ENCODE measurements at regions not wholly inside any gene's neighbourhood (a gene's known extent, or its start where the extent isn't known, plus 50 kb on each side); places are given as distances from the start of the nearest gene placed in this dataset.

DNA sequence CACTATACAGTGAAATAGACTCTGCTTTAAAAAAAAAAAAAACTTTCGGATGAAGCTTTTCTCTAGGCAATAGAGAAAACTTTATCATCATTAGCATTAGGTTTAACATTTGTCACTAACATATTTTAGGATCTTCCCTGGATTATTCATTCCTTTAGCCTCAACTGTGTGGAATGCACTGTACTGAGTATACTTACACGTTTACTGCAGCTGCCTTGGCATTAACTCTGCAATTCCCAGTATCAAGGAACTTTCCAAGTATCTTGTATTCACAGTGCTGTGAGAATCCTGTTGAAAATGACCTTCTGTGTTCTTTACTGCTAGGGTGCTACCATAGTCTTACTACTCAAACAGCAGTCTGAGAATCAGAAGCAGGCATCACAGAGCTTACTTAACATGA, 328.2 kb upstream of the COL3A1 start:
- no peak for TF ChIP-seq GATA3 (IDR thresholded peaks at IDR 0.05; ENCODE audit: low read depth, low read length)
- no peak for TF ChIP-seq GATA2 (IDR thresholded peaks at IDR 0.05; ENCODE audit: low read depth, low read length)

DNA sequence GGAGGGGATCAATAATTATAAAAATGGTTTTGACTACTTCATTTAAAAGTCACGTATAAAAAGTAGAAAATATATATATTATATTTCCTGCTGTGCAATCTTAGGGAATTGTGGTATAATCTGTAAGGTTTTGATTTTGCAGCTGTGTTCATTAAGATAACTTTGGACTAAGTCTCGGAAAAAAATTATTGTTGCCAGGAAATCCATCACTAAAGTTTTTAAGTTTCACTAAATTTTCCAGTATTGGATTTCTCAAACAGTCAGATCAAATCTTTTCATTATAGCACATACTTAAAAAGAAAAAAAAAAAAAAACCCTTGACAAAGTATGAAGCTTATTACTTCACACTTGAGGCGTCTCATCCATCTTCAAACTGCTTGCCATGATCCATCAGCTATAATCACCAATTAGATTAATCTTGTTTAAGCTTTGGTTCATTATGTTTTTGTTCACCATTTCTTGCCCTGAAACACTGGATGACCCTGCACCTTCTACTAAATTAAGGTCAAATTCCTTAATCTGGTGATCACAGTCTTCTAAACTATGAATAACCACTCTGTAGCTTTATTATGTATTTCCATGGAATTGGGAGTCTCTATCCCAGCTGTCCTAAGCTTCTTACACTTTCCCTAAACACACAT, 326.6 kb upstream of the COL3A1 start:
- TF ChIP-seq GATA3 (IDR thresholded peaks at IDR 0.05; ENCODE audit: low read depth, low read length) (no peak), GATA2 (IDR thresholded peaks at IDR 0.05; ENCODE audit: low read depth, low read length) (no peak)

DNA sequence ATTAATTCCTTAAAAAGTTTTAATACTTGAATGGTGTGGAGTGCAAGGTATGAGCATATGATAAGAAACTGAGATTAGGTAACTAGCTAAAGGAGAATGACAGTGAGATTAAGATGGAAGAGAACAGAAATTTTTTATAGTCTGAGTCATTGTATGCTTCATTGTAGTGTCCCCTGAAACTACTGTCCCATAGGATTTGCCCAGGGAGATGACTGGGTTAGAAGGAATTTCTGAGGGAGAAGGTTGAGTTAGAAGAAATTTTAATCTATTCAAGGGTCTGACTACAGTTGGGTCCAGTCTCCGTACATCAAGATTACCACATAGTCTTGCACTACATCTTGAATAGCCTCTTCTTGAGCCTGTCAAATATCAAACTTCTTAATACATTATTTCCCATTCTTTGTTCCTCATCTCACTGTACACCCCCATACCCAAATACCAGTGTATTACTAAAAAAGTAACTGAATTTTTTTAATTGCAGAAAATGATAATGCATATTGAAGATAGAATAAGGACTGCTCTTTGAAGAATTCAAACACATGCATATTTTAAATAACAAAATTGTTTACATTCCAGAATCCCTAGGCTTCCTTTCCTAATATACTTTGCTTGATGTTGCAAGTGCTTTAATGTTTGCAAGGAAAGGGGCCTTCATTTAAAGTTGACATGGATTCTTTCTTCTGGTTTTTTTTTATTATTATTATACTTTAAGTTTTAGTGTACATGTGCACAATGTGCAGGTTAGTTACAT, 314.3 kb upstream of the COL3A1 start:
- TF ChIP-seq GATA2 (IDR thresholded peaks at IDR 0.05; ENCODE audit: low read depth, low read length) (no peak), GATA3 (IDR thresholded peaks at IDR 0.05; ENCODE audit: low read depth, low read length) (no peak)

DNA sequence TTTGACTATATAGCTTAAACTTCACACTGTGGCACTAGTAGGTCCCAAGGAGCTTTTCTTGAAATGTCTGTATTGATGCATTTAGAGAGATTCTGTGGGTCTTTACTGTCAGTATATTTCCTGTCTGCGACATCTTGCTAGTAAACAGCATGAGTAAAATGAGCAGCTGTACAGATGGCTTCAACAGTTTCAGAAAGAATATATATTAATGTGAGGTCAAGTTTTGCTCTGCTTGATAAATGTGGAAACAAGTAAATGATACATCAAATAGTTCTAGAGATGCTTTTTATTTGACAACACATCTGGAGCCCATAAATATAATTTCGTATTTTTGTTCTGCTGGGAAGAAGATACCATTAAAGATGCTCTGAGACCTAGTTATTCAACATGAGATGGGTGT, 310.9 kb upstream of the COL3A1 start:
- TF ChIP-seq GATA2 (IDR thresholded peaks at IDR 0.05; ENCODE audit: low read depth, low read length): no peak
- no peak for TF ChIP-seq GATA3 (IDR thresholded peaks at IDR 0.05; ENCODE audit: low read depth, low read length)

DNA sequence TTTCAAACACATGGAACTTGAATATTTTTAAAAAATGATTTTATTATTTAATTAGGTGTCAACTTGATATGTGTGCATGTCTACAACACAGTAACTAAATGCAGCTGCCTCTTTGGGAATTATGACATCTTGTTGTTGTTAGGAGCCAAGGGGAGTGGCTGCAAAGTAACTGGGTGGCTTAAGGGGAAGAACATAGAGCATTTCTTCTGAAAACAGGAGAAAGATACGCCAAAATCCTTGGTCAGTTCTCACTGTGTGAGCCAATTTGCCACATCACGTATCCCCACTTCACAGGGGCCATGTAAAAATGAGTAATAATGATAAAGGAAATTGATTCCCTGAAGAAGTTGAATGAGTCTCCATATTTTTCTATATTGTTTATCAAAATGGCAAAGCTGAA, 309.8 kb upstream of the COL3A1 start:
- TF ChIP-seq GATA3 (IDR thresholded peaks at IDR 0.05; ENCODE audit: low read depth, low read length) (no peak), GATA2 (IDR thresholded peaks at IDR 0.05; ENCODE audit: low read depth, low read length) (no peak)

DNA sequence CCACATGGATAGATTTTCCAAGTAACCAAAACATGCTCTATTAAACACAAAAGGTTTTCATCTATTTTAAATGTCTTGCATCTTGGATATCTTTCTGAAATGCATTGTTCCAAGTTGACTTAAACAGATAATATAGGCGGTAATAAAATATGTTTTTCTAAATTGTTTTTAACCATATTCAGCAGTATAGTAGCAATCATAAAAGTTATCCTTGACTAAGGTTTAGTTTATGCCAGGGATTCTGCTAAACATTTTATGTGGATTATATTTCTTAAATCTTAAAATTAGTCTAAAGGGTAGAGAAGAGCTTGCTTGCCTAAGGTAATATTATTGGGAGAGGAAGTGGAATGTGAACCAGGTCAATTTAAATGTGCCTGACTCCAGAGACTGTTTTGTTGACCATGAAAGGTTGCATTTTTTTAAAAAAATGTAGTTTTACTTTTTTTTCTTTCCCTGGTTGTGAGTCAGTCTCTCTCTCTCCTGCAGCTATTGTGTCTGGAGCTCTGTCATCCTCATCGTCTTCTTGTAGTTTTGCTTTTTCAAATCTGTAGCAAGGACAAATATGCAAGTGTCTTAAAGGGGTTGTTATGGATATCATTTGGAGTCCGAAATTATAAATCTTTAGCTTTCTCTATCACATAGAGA, 309.1 kb upstream of the COL3A1 start:
- TF ChIP-seq GATA3 (IDR thresholded peaks at IDR 0.05; ENCODE audit: low read depth, low read length) (no peak), GATA2 (IDR thresholded peaks at IDR 0.05; ENCODE audit: low read depth, low read length) (no peak)

DNA sequence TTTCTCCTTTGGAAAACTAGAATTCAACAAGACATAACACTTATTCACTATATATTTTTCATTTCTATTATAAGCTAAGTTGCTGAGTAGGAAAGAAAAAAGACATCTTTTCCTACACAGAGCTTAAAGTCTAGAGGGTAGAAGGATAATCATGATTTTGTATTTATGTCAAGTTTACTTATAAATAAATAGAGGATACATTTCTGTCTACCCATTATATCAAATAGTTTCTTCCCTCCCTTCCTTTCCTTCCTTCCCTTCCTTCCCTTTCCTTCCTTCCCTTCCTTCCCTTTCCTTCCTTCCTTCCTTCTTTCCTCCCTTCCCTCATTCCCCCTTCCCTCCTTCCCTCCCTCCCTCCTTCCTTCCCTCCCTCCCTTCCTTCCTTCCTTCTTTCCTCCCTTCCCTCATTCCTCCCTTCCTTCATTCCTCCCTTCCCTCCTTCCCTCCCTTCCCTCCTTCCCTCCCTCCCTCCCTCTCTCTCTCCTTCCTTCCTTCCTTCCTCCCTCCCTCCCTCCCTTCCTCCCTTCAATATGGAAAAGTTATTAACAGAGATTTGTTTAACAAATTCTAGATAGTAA, 308.4 kb upstream of the COL3A1 start:
- TF ChIP-seq GATA3 (IDR thresholded peaks at IDR 0.05; ENCODE audit: low read depth, low read length) (no peak), GATA2 (IDR thresholded peaks at IDR 0.05; ENCODE audit: low read depth, low read length) (no peak)

DNA sequence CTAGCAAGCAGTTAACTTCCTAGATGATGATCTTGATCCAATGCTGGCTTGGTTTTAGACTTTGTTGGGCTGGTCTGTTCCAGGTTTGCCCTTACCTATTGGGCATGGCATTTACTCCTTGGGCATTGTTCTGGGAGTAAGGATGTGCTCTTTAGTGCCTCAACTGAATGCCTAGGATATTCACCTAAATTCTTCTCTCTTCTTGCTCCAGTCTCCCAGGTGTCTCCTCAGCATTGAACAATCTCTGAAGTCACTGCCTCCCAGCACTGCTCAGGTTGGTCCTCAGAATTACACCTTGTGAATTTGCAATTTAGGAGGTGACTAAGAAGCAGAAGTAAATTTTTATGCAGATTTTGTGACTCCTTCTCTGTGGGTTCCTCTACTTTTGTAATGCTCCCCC, 307.7 kb upstream of the COL3A1 start:
- TF ChIP-seq GATA3 (IDR thresholded peaks at IDR 0.05; ENCODE audit: low read depth, low read length): no peak
- TF ChIP-seq GATA2 (IDR thresholded peaks at IDR 0.05; ENCODE audit: low read depth, low read length): no peak

DNA sequence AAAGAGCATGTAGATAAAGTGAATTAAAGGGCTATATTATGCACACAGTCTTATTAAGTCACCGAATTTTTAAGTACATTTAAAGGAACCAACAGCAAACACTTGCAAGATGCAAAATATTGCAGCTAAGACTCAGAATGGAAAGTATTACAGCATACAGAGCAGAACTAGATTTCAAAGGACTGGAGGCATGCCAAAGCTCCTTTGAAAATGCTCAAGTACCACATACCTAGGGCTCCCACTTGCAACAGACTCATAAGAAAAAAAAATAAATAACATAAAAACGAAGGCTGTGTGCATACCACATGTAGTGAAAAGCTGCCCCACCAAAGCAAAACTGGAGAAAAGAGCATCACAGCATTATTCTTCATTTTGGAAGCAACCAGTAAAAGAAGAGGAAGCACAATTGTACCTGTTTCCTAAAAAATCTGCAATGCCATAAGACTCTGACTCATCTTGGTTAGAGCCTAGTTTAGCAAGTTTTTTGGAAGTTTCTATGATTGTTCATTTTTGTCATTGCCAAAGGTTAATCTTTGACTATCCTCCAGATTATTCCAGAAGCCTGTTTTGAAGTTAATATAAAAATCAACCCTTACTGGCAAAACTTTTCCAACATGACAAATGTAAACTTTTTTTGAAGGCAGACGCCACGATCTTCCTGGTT, 306.0 kb upstream of the COL3A1 start:
- no peak for TF ChIP-seq GATA3 (IDR thresholded peaks at IDR 0.05; ENCODE audit: low read depth, low read length)
- TF ChIP-seq GATA2 (IDR thresholded peaks at IDR 0.05; ENCODE audit: low read depth, low read length): no peak

DNA sequence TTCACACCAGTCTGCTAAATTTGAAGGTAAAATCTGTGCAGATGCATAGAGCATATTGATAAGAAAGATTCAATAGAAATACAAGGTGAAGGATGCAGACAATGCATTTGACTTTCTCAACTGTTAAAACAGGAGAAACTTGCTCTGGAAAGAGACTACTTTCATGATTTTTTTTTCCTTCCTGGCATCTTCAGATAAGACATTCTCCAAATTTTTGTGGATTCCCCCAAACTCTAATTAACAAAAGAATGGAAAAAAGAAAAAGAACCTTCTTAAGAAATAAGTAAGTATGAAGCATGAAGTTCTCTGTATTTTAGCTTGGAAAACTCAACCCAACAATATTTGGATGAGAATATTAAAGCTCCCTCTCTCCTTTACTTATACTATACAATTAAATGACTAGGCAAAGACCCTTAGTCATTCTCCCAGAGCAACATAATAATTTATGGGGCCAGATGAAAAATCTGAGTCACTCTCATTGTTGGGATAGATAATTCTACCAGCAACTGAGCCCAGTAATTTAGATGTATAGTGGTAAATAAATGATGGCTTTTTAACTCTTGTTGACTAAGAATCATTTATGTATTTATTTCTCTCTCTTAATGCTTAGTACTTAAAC, 298.7 kb upstream of the COL3A1 start:
- TF ChIP-seq GATA3 (IDR thresholded peaks at IDR 0.05; ENCODE audit: low read depth, low read length) (no peak), GATA2 (IDR thresholded peaks at IDR 0.05; ENCODE audit: low read depth, low read length) (no peak)

DNA sequence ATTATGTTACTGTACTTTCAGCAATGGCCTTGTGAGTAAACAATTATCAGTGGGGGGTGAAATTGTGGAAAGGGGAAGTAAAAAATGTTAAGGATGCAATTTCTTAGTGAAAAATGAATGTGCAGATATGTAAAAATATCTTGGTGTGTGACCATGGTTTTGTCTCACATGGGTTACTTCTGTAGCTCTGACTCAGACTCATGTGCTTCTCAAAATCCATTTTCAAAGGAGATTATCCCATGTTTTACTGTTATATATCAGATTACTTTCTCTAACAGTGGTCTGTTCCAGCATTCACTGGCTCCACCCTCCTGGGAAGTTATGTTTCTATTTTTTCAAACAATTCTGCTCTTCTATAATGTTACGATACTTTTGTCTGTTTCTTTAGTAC, 298.2 kb upstream of the COL3A1 start:
- TF ChIP-seq GATA2 (IDR thresholded peaks at IDR 0.05; ENCODE audit: low read depth, low read length): no peak

DNA sequence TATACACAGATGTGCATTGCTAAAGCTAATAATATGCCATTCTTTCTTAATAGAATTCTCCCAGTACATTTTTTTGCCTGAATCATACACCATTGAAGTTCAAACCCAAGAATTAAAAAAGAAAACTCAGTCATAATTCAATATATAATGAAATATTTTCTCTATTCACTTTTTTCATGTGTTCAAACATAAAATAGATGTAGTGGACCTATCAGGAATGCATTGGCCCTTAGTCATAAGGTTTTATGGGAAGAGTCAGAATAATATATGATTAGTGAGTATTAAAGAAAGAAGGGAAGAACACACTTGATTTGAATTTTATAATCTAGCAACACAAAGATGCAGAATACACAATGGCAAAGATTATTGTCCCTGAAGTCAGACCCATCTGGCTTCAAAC, 297.0 kb upstream of the COL3A1 start:
- no peak for TF ChIP-seq GATA2 (IDR thresholded peaks at IDR 0.05; ENCODE audit: low read depth, low read length)
- no peak for TF ChIP-seq GATA3 (IDR thresholded peaks at IDR 0.05; ENCODE audit: low read depth, low read length)

DNA sequence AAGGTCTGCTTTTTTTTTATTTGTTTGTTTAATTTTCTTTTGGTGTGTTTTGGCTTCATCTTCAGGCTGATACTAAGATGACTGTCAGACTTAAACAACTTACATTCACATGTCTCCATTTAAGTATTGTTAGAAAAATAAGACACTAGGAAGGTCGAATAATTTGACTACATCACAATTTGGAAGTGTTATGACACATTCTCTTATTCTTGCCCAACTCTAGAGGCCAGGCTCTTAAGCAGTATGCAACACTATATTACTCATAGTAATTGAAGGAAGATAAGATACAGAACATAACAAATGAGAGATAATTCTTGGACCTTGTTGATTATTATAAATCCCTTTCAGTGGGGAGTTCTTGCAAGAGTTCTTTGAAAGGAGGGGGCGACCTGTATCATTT, 295.3 kb upstream of the COL3A1 start:
- TF ChIP-seq GATA3 (IDR thresholded peaks at IDR 0.05; ENCODE audit: low read depth, low read length) (no peak), GATA2 (IDR thresholded peaks at IDR 0.05; ENCODE audit: low read depth, low read length) (no peak)

DNA sequence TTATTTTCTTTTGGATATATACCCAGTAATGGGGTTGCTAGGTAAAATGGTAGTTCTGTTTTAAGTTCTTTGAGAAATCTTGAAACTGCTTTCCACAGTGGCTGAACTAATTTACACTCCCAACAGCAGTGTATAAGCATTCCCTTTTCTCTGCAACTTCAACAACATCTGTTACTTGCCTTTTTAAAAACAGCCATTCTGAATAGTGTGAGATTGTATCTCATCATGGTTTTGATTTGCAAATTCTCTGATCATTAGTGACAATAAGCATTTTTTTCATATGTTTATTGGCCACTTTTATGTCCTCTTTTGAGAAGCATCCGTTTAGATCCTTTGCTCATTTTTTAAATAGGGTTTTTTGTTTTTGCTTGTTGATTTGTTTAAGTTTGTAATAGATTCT, 291.3 kb upstream of the COL3A1 start:
- no peak for TF ChIP-seq GATA3 (IDR thresholded peaks at IDR 0.05; ENCODE audit: low read depth, low read length)
- TF ChIP-seq GATA2 (IDR thresholded peaks at IDR 0.05; ENCODE audit: low read depth, low read length): no peak
